ENCODE measurements at regions not wholly inside any gene's neighbourhood (a gene's known extent, or its start where the extent isn't known, plus 50 kb on each side); places are given as distances from the start of the nearest gene placed in this dataset.

DNA sequence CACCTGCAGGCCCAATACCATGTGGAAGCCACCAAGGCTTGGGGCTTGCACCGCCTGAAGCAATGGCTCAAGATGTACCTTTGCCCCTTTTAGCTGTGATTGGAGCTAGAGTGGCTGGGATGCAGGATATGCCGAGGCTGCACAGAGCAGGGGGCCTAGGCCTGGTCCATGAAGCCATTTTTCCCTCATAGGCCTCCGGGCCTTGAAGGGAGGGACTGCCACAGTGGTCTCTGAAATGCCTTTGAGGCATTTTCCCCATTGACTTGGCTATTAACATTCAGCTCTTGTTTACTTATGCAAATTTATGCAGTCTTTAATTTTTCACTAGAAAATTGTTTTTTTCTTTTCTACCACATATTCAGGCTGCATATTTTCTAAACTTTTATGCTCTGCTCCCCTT, 203.2 kb upstream of the HHIP start:
- TF ChIP-seq, protein P1, sequence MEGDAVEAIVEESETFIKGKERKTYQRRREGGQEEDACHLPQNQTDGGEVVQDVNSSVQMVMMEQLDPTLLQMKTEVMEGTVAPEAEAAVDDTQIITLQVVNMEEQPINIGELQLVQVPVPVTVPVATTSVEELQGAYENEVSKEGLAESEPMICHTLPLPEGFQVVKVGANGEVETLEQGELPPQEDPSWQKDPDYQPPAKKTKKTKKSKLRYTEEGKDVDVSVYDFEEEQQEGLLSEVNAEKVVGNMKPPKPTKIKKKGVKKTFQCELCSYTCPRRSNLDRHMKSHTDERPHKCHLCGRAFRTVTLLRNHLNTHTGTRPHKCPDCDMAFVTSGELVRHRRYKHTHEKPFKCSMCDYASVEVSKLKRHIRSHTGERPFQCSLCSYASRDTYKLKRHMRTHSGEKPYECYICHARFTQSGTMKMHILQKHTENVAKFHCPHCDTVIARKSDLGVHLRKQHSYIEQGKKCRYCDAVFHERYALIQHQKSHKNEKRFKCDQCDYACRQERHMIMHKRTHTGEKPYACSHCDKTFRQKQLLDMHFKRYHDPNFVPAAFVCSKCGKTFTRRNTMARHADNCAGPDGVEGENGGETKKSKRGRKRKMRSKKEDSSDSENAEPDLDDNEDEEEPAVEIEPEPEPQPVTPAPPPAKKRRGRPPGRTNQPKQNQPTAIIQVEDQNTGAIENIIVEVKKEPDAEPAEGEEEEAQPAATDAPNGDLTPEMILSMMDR (IDR thresholded peaks at IDR 0.05), result no peak

DNA sequence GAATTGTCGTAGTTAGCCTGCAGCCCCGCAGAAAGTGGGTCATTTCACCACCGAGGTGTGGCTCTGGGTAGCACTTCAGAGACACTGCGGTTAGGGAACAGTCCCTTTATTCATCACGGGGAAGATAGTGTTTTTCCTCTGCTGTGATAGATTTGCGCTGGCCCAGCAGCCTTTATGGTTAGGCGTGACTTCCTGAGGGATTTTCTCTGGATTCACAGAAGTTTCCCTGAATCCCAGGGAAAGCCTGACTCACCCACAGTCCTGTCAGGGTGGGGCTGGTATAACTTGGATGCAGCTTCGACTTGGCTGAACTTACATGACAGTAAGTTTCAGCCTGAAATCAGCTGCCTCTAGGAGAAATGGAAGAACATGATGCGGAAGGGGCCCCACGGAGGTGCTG, 196.3 kb upstream of the HHIP start:
- TF ChIP-seq, protein P1 (IDR thresholded peaks at IDR 0.05), result no peak

DNA sequence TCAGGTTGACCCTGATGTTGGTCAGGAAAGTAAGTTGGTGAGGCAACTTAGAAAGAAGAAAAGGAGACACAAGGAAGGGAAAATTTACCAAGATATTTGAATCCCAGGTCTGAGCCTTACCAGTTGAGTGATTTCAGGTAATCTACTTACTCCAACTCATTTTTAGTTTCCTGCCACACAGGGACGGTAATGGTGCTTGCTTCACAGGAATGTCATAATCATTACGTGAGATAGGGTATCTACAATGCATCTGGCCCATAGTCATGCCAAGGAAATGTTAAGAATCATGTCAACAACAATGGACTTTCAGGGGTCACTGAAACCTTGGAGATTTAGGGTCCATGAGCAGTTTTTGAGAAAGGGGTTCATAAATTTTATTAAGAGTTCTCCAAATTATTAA, 195.4 kb upstream of the HHIP start:
- TF ChIP-seq, protein P1 (IDR thresholded peaks at IDR 0.05), result no peak

DNA sequence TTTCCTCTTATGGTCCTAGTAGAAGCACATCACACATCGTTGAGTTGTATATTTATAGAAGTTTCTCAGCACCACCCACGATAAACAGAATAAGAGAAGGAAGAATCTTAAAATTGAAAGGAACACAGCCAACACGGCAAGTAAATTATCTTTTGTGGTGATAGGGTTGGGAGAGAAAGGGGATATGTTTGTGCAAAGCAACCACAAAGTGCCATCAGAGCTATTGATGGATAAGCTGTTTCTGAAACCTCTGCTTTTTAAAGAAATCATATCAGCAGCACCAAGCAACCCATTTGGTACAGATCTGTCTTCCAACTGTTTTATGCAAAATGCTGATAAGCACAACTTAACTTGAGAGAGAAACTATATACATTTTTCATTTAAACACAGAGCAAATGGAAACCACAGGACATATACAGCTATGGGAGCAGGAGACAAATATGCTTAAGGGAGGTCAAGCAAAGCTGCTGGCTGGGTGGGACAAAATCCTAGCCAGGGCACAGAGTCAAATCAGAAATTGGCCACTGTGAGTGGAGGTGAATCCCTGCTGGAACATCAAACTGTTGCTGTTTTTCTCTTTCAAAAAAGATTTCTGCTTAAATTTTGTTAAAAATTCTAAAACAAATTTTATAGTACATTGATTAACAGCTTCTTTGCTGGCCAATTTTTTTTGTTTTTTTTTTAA, 194.0 kb upstream of the HHIP start:
- TF ChIP-seq, protein P1 (IDR thresholded peaks at IDR 0.05), result no peak

DNA sequence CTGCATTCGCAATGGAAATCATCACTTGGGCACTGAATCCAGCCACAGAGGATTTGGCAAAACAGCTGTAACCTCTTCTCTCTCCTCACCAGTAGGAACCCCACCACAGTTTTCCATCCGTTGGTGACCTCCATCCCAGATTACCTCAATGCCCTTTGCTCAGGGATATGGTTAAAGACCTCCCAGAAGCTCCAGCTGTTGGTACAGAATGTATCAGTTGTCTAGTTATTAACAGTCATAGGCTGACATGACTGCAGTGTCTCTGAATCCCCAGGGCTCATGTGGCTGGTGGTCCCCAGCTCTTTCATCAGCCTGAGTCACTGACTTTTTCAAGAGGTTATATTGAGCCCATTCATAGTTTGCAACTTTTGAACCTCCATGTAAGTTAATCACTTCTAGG, 189.8 kb upstream of the HHIP start:
- TF ChIP-seq, protein P1 (IDR thresholded peaks at IDR 0.05), result no peak

DNA sequence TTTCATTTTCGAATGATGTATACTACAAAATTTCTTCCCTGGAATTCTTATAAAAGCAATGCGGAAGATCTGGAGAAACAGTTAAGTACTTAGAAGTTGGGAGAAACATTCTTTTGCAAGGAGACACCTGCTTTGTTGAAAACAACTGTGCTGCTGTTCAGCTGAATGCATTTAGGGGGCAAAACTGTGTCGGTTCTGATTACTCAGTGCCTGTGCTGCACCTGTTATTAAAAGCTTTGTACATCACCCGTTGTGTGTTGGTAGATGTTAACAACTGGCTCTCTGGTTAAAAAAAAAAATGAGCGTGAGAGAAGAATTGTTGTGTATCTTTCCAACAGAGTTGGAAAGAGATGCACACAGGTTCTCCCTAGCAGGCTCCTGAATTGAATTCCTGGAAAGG, 184.1 kb upstream of the HHIP start:
- TF ChIP-seq, protein P1 (IDR thresholded peaks at IDR 0.05), result no peak

DNA sequence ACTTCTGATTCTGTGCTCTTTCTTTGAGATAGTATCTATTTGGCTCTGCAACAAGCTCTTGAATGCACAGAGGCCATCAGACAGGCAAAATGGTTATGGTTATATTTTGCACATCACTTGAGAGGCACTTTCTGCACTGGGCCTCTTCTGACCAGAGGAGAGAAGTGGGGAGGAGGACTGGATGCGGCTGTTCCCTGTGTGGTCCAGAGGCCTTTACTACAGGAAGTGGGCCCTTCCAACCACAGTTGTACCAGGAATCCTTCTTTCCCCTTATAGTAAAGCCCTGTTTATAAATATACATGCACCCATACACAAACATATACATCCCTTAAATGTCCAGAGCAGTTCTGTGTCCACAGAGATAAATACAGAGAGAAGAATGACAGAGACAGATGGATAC, 182.7 kb upstream of the HHIP start:
- TF ChIP-seq, protein P1 (IDR thresholded peaks at IDR 0.05), result no peak

DNA sequence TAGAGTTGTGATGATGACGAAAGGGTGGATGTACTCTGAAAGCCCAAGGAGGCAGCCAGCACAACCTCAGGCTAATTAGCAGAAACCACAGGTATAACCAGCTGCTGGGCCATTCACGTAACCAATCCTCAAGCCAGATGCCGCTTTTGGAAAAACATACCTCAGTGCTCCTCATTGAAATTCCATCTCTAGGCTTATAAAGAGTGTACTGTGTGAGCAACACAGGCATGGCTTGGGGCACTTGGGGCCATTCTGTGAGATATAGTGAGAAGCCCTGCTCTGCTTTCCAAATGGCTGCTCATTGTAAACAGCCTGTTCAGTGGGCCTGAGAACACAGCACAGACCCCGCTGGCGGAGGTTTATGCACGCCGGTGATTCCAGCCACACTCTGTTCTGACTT, 182.1 kb upstream of the HHIP start:
- TF ChIP-seq, protein P1 (IDR thresholded peaks at IDR 0.05), result no peak

Data from LNCAP (cell line).